Mammary epithelial cell (primary cell): ENCODE measurements at regions not wholly inside any gene's neighbourhood (a gene's known extent, or its start where the extent isn't known, plus 50 kb on each side); places are given as distances from the start of the nearest gene placed in this dataset.

Experiments used
- EZH2 ChIP-seq: IDR thresholded peaks from 2 replicates; pipeline ENCODE4 v1.6.1; 2012; ENCODE audit warnings: low read length, inconsistent platforms, borderline replicate concordance
- TF ChIP-seq, protein P1 (sequence below), 2 donors: IDR thresholded peaks in 1 of 2; conservative IDR thresholded peaks in 1 of 2; 2 replicates each; pipeline ENCODE4 v1.5.1; 2011 to 2012; ENCODE audit warnings: inconsistent platforms in 2 of 2, low read length in 2 of 2, mild to moderate bottlenecking in 2 of 2, control low read depth in 1 of 2, low read depth in 1 of 2; ENCODE audit not compliant: insufficient read depth in 1 of 2; ENCODE audit errors: extremely low read depth in 1 of 2

DNA sequence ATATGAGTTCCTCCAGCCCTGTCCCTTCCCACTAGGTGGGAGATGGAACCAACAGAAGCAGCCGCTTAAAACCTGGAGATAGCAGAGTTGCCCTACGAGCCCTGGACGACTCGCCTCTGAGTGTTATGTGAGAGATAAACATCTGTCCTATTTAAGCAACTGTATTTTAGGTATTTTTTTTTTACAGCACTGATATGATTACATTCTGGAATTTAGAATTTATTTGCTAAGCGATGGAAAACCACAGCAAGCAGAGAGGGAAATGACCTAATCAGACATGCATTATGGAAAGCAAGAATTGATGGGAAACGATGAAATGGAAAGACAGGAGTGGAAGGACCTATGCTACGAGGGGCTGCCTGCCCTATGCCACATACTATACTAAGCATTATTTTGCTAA lies 379.0 kb upstream of the IL12A start:
- TF ChIP-seq, protein P1, sequence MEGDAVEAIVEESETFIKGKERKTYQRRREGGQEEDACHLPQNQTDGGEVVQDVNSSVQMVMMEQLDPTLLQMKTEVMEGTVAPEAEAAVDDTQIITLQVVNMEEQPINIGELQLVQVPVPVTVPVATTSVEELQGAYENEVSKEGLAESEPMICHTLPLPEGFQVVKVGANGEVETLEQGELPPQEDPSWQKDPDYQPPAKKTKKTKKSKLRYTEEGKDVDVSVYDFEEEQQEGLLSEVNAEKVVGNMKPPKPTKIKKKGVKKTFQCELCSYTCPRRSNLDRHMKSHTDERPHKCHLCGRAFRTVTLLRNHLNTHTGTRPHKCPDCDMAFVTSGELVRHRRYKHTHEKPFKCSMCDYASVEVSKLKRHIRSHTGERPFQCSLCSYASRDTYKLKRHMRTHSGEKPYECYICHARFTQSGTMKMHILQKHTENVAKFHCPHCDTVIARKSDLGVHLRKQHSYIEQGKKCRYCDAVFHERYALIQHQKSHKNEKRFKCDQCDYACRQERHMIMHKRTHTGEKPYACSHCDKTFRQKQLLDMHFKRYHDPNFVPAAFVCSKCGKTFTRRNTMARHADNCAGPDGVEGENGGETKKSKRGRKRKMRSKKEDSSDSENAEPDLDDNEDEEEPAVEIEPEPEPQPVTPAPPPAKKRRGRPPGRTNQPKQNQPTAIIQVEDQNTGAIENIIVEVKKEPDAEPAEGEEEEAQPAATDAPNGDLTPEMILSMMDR (conservative IDR thresholded peaks at IDR 0.05 in 1 of 2, IDR thresholded peaks at IDR 0.05 in 1 of 2; ENCODE audit: extremely low read depth in 1 of 2, insufficient read depth in 1 of 2, low read depth in 1 of 2, low read length in 2 of 2), result no peak
- TF ChIP-seq EZH2, result no peak
